HG03025 (cell line): ENCODE measurements at regions not wholly inside any gene's neighbourhood (a gene's known extent, or its start where the extent isn't known, plus 50 kb on each side); places are given as distances from the start of the nearest gene placed in this dataset.
"Not testable (repeated sequence)": the region's sequence is repeated elsewhere in the genome, so short reads cannot be mapped to it uniquely, and the experiment has no call there.

Experiments used
- ATAC-seq: cut with Tn5 transposase; IDR thresholded peaks from one replicate; pipeline ENCODE4 v1.9.1; 2021; ENCODE audit warnings: mild to moderate bottlenecking, moderate library complexity; ENCODE audit not compliant: unreplicated experiment, low FRiP score

GRCh38 chr2:91568391-91569338 is 2877.2 kb downstream of the RPIA start:
- ATAC-seq = not testable (repeated sequence)

- not testable (repeated sequence) for ATAC-seq
Observed at GRCh38 chr2:91571239-91571923, 2879.9 kb downstream of the RPIA start.

DNA sequence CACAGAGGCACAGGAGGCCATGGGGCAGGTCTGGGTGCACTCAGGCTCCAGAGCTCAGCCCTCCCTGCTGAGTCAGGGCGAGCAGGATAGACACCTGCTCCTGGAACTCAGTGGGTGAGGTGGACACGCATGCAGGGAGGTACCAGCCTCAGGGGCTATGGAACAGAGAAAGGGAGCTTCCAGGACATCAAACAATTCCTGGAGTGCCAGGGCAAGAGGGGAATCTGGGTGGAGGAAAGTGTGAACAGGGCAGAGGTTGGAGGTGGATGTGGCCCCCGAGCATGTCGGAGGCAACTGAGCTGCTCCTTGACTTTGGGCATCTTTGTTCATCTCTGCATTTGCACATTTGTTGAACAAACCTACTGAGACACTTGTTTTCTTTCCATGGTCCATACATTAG is 2881.5 kb downstream of the RPIA start:
- not testable (repeated sequence) for ATAC-seq

DNA sequence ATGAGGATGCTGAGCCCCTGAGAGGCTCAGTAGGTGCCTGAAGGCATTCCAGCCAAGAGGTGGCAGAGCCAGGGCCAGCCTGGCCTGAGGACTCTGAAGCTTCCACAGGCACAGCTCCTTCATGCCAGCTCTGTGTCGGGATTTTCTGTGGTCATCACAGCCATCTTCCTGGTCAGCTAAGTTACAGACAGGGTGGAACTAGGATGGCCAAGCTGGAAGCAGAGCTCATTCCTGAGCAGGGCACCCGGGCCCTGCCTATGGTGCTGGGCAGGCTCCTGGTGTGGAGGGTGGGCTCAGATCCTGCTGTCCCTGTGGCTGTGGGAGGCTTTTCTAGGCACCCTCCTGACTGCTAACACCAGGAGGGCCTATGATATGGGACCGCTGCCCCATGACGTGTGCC is 2882.3 kb downstream of the RPIA start:
- ATAC-seq = not testable (repeated sequence)

GRCh38 chr2:91574255-91574654 is 2882.8 kb downstream of the RPIA start:
- not testable (repeated sequence) for ATAC-seq

- ATAC-seq = not testable (repeated sequence)
Observed at GRCh38 chr2:91575701-91576100, 2884.2 kb downstream of the RPIA start.

- not testable (repeated sequence) for ATAC-seq
Observed at GRCh38 chr2:91577406-91577805, 2885.9 kb downstream of the RPIA start.

DNA sequence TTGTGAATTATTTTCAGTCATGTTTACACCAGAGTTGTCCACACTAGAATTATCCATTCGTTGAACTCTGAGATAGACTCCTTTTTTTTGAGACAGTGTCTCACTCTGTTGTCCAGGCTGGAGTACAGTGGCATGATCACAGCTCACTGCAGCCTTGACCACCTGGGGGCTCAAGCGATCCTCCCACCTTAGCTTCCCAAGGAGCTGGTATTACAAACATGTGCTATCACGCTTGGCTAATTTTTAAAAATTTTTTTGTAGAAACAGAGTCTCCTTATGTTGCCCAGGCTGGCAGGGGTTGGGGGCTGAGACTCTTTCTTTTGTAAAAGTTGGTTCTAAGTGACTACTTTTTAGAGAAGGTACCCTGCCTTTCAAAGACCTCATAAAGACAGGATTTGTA is 2887.2 kb downstream of the RPIA start:
- ATAC-seq = not testable (repeated sequence)

DNA sequence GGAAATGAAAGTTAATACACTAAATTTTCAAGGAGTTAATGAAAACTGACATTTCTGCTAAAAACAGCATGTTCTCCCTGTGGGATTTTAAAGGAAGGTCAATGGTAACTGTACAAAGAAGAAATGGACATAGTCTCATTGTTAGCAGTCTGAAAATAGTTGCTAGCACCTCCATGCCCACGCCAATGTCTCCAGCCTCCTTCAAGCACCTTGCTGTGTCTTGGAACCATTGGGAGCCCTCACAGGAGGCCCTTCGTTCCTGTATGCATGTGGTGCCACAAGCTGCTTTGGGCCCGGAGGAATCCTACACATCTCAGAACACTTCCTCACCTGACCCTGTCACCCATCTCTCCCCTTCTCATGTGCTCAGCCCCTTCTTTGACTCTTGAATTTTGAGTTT is 2888.1 kb downstream of the RPIA start:
- not testable (repeated sequence) for ATAC-seq

GRCh38 chr2:91580043-91580442 is 2888.6 kb downstream of the RPIA start:
- not testable (repeated sequence) for ATAC-seq

- not testable (repeated sequence) for ATAC-seq
Observed at GRCh38 chr2:91587098-91587497, 2895.6 kb downstream of the RPIA start.

GRCh38 chr2:91587908-91588535 is 2896.5 kb downstream of the RPIA start:
- not testable (repeated sequence) for ATAC-seq

GRCh38 chr2:91588782-91589223 is 2897.3 kb downstream of the RPIA start:
- ATAC-seq = not testable (repeated sequence)

- not testable (repeated sequence) for ATAC-seq
Observed at GRCh38 chr2:91589454-91590328, 2898.2 kb downstream of the RPIA start.

- not testable (repeated sequence) for ATAC-seq
Observed at GRCh38 chr2:91590381-91590780, 2898.9 kb downstream of the RPIA start.

DNA sequence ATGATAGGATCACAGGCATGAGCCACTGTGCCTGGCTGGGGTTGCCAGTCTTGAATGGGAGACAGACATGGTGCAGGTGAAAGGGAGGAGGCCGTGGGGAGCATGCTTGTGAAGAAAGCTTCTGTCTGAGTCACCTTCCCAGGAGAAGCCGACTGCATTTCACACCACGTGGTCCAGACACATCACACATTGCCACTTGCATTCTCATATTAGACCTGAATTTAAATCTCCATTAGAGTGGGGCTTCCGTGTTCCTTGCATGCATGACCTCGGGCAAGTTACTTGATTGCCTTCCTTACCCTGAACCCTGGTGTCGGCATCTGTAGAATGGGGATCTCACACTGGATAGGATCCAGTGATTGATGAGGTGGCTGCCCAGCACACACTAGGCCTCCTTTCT is 2899.6 kb downstream of the RPIA start:
- ATAC-seq = not testable (repeated sequence)

- not testable (repeated sequence) for ATAC-seq
Observed at GRCh38 chr2:91597436-91597835, 2906.0 kb downstream of the RPIA start.

DNA sequence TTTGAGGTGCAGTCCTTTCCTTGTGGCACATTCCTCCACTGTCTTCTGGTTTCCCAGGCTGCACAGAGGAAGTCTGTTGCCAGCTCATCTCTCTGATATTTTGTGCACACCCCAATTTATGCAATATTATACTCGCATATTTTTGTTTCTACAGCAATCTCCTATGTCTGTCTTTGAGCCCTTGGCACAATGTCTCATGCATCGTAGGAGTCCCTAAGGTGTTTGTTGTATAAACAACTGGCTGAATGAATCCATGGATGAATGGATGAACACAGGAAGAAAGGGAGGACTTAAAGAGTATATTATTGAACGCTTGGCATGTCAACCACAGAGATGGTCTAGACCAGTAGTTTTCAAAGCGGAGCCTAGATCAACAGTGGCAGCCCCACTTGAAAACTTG is 2907.0 kb downstream of the RPIA start:
- not testable (repeated sequence) for ATAC-seq

DNA sequence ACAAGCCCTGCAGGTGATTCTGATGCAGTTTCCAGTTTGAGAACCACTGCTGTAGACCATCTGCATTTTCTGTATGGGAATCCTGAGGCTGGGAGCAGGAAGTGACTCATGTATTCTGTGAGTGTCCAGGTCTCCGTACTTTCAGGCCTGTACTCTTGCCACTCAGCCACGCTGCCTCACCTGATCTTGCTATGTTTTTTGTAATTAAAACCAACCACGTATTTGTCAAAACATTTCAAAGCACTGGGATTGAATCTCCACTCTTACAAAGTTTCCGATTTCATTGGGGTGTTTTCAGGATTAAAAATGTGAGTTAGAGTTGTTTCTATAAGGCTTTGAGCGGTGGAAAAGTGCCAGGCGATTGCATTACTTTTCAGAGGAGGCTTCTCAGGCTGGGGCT is 2907.5 kb downstream of the RPIA start:
- not testable (repeated sequence) for ATAC-seq

- ATAC-seq = not testable (repeated sequence)
Observed at GRCh38 chr2:91602860-91603259, 2911.4 kb downstream of the RPIA start.
